ENCODE measurements at regions not wholly inside any gene's neighbourhood (a gene's known extent, or its start where the extent isn't known, plus 50 kb on each side); places are given as distances from the start of the nearest gene placed in this dataset.

DNA sequence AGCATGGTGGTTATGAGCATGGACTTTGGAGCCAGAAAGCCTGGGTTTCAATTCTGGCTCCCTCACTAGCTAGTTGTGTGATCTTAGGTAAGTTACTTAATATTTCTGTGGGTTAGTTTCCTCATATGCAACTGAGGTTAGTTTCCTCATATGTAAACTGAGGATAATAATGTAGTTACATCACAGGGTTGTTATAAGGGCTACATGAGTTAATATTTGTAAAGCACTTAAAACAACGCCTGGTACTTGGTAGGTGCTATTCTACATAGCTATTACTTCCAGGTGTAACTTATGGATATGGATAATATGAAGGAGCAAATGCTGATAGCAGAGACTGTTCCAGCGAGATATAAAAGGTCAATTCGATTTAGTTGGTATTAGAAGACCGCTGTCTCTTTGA is 69.4 kb upstream of the POU5F2 start:
- TF ChIP-seq POLR2A (IDR thresholded peaks at IDR 0.05): no peak
- TF ChIP-seq, protein P1, sequence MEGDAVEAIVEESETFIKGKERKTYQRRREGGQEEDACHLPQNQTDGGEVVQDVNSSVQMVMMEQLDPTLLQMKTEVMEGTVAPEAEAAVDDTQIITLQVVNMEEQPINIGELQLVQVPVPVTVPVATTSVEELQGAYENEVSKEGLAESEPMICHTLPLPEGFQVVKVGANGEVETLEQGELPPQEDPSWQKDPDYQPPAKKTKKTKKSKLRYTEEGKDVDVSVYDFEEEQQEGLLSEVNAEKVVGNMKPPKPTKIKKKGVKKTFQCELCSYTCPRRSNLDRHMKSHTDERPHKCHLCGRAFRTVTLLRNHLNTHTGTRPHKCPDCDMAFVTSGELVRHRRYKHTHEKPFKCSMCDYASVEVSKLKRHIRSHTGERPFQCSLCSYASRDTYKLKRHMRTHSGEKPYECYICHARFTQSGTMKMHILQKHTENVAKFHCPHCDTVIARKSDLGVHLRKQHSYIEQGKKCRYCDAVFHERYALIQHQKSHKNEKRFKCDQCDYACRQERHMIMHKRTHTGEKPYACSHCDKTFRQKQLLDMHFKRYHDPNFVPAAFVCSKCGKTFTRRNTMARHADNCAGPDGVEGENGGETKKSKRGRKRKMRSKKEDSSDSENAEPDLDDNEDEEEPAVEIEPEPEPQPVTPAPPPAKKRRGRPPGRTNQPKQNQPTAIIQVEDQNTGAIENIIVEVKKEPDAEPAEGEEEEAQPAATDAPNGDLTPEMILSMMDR (IDR thresholded peaks at IDR 0.05): no peak
- no peak for TF ChIP-seq POLR2AphosphoS5 (IDR thresholded peaks at IDR 0.05; ENCODE audit: insufficient read depth in 1 of 2, low read depth in 1 of 2)
